Ovary (tissue), 3 donors: ENCODE measurements at regions not wholly inside any gene's neighbourhood (a gene's known extent, or its start where the extent isn't known, plus 50 kb on each side); places are given as distances from the start of the nearest gene placed in this dataset.

Source experiments
- CTCF ChIP-seq, 3 donors: fragments of 450-650 bp in 2 of 3; fragments of 200-600 bp in 1 of 3; IDR thresholded peaks; one replicate each; pipeline versions ENCODE4 v1.5.1 to v1.8.0; 2016 to 2022; ENCODE audit warnings: antibody characterized with exemption in 3 of 3, mild to moderate bottlenecking in 1 of 3
- POLR2A ChIP-seq: fragments of 450-650 bp; IDR thresholded peaks from one replicate; pipeline ENCODE4 v1.6.1; 2017; ENCODE audit warnings: antibody characterized with exemption, mild to moderate bottlenecking, moderate library complexity
- donor health status: DM: no; HTN: no; CAD: no.

GRCh38 chr18:71541643-71542042 is 1002.5 kb downstream of the CBLN2 start:
- TF ChIP-seq CTCF (IDR thresholded peaks at IDR 0.05) = no peak
- no peak for TF ChIP-seq POLR2A
